ENCODE measurements at regions not wholly inside any gene's neighbourhood (a gene's known extent, or its start where the extent isn't known, plus 50 kb on each side); places are given as distances from the start of the nearest gene placed in this dataset.

- no peak for DNase-seq
Measured at GRCh38 chr3:71857956-71858355, 73.0 kb upstream of the PROK2 start.

GRCh38 chr3:71854706-71855105 lies 69.8 kb upstream of the PROK2 start:
- DNase-seq = no peak

- no peak for DNase-seq
Measured at GRCh38 chr3:71854096-71854495, 69.1 kb upstream of the PROK2 start.

GRCh38 chr3:71851878-71852277 lies 66.9 kb upstream of the PROK2 start:
- no peak for DNase-seq

- no peak for DNase-seq
Measured at GRCh38 chr3:71850654-71851053, 65.7 kb upstream of the PROK2 start.

- DNase-seq = no peak
Measured at GRCh38 chr3:71849681-71850080, 64.7 kb upstream of the PROK2 start.

DNA sequence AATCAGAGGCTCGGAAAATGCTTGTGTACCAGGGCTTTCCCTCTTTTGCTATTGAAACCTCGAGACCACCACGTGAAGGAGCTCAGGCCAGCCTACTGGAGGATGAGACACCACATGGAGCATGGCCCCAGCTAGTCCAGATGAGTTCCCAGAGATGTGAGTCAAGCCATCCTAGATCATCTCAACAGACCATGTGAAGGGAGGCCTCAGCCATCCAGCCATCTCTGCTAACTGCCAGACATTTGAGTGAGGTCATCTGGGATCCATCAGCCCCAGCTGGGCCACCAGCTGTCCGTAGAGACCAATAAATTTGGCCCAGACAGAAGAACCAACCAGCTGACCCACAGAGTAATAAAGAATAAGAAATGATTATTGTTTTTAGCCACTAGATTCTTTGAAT lies 62.8 kb upstream of the PROK2 start:
- no peak for DNase-seq

DNA sequence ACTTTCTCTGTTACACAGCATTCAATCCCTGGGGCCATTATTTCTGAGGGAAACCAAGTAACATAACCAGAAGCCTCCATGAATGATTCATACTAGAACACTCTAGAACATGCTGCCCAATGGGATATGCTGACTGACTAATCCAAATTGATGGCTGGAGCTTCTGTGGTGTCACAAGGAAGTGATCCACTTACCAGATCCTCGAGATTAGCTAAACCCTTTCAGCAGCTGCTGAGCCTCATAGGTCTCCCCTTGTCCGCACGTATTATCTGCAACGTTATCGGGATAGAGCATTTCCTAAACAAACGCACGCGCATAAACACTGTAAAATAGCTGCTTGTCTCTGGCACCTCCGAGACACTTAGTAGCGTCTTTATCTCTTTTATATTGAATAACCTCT lies 61.2 kb upstream of the PROK2 start:
- no peak for DNase-seq

DNA sequence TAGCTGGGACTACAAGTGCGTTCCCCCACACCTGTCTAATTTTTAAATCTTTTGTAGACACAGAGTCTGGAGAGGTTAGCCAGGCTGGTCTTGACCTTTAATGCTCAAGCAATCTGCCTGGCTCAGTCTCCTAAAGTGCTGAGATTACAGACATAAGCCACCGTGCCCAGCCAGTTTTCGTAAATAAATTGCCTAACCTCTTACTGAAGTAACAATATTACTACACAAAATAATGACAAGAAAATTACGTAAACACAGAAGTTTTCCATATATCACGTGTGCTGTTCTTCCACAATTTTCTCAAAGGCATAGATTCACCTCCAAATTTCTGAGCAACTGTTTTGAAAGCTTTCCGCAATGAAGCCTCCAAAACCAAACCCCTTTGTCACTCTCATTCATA lies 58.1 kb upstream of the PROK2 start:
- DNase-seq = no peak

GRCh38 chr3:71838406-71838805 lies 53.5 kb upstream of the PROK2 start:
- no peak for DNase-seq

All from T-helper 9 cell (primary cell).